GM20000 (cell line): ENCODE measurements at regions not wholly inside any gene's neighbourhood (a gene's known extent, or its start where the extent isn't known, plus 50 kb on each side); places are given as distances from the start of the nearest gene placed in this dataset.
"Not testable (repeated sequence)": the region's sequence is repeated elsewhere in the genome, so short reads cannot be mapped to it uniquely, and the experiment has no call there.

Source experiments
- DNase-seq: peaks from one replicate; pipeline ENCODE4 v3.0.0; 2012; ENCODE audit warnings: low spot score
- CTCF ChIP-seq: IDR thresholded peaks from 2 replicates; pipeline ENCODE4 v1.5.1; 2012; ENCODE audit warnings: mild to moderate bottlenecking, control low read depth; ENCODE audit errors: extremely low read depth, missing control alignments

GRCh38 chr5:17364987-17365810, 132.8 kb upstream of the TAF11L2 start:
- no peak for DNase-seq
- TF ChIP-seq CTCF = no peak

- TF ChIP-seq CTCF = no peak
- DNase-seq = no peak
Measured at GRCh38 chr5:17365811-17366138, 132.3 kb upstream of the TAF11L2 start.

- DNase-seq = no peak
- TF ChIP-seq CTCF = no peak
Measured at GRCh38 chr5:17367256-17367840, 130.7 kb upstream of the TAF11L2 start.

GRCh38 chr5:17370651-17371050, 127.4 kb upstream of the TAF11L2 start:
- no peak for DNase-seq
- TF ChIP-seq CTCF = no peak

DNA sequence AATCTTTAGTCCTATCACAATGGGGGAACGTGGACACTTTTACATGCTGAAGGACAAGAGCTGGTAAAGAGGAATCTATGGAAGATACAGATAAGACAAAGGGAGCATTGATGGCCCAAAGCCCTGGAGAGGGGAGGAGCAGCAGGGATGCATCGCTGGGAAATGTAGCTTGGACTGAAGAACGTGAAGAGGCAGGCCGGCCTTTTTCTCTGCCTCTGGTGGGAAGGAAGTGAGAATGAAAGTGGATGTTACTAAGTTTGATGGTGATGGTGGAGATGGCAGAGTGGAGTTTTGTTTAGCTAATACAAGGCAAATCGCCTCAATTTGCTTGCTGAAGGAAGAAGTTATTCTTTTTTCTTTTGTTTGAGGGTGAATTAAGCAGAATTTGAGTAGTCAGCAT, 124.6 kb upstream of the TAF11L2 start:
- DNase-seq = no peak
- no peak for TF ChIP-seq CTCF

- TF ChIP-seq CTCF = no peak
- DNase-seq = no peak
Measured at GRCh38 chr5:17373814-17374556, 124.0 kb upstream of the TAF11L2 start.

GRCh38 chr5:17374973-17375742, 122.9 kb upstream of the TAF11L2 start:
- DNase-seq = no peak
- no peak for TF ChIP-seq CTCF

- not testable (repeated sequence) for DNase-seq
Measured at GRCh38 chr5:17375886-17376285, 122.1 kb upstream of the TAF11L2 start.
